ENCODE measurements at regions not wholly inside any gene's neighbourhood (a gene's known extent, or its start where the extent isn't known, plus 50 kb on each side); places are given as distances from the start of the nearest gene placed in this dataset.

DNA sequence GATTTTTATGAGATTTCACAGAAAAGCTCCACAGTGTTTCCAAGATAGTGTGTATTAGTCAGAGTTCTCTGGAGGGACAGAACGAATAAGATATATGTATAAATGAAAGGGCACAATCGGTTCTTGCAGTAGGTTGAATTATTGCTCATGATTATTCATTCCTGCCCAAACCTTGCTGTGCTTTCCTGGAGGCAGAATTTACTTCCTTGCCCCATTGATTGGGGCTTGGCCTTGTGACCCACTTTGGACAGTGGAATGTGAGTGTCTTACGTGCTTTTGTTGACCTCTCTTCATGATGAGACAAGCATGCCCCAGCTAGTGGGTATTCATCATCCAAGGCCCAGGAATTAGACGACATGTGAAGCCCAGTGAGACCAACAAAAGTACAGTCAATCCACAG is 53.0 kb upstream of the ABCB5 start:
- TF ChIP-seq, protein P1, sequence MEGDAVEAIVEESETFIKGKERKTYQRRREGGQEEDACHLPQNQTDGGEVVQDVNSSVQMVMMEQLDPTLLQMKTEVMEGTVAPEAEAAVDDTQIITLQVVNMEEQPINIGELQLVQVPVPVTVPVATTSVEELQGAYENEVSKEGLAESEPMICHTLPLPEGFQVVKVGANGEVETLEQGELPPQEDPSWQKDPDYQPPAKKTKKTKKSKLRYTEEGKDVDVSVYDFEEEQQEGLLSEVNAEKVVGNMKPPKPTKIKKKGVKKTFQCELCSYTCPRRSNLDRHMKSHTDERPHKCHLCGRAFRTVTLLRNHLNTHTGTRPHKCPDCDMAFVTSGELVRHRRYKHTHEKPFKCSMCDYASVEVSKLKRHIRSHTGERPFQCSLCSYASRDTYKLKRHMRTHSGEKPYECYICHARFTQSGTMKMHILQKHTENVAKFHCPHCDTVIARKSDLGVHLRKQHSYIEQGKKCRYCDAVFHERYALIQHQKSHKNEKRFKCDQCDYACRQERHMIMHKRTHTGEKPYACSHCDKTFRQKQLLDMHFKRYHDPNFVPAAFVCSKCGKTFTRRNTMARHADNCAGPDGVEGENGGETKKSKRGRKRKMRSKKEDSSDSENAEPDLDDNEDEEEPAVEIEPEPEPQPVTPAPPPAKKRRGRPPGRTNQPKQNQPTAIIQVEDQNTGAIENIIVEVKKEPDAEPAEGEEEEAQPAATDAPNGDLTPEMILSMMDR (conservative IDR thresholded peaks at IDR 0.05 in 1 of 2, IDR thresholded peaks at IDR 0.05 in 1 of 2; ENCODE audit: extremely low read depth in 1 of 2, insufficient read depth in 1 of 2, low read depth in 1 of 2, low read length in 2 of 2), result no peak
- TF ChIP-seq EZH2 (IDR thresholded peaks at IDR 0.05; ENCODE audit: borderline replicate concordance, low read length), result no peak

Measured in mammary epithelial cell (primary cell).